Mesothelial cell of epicardium (in vitro differentiated cells): ENCODE measurements at regions not wholly inside any gene's neighbourhood (a gene's known extent, or its start where the extent isn't known, plus 50 kb on each side); places are given as distances from the start of the nearest gene placed in this dataset.
"Not testable (repeated sequence)": the region's sequence is repeated elsewhere in the genome, so short reads cannot be mapped to it uniquely, and the experiment has no call there.

Experiments
- DNase-seq, 2 experiments: peaks; one replicate each; pipeline ENCODE4 v3.0.0; 2021; ENCODE audit warnings: low spot score in 2 of 2; ENCODE audit not compliant: unreplicated experiment in 2 of 2
- H3K27ac Mint-ChIP-seq: 2 replicates; pipeline ENCODE4 v1.8.0; 2021; ENCODE audit warnings: mixed read lengths
- H3K27me3 Mint-ChIP-seq: 2 replicates; pipeline ENCODE4 v1.8.0; 2021; ENCODE audit warnings: low read depth, mixed read lengths
- H3K36me3 Mint-ChIP-seq: 2 replicates; pipeline ENCODE4 v1.8.0; 2021; ENCODE audit warnings: mixed read lengths
- H3K4me1 Mint-ChIP-seq: 2 replicates; pipeline ENCODE4 v1.8.0; 2021; ENCODE audit warnings: mixed read lengths
- H3K4me3 Mint-ChIP-seq: 2 replicates; pipeline ENCODE4 v1.8.0; 2021; ENCODE audit warnings: mild to moderate bottlenecking, moderate library complexity, mixed read lengths
- H3K9me3 Mint-ChIP-seq: 2 replicates; pipeline ENCODE4 v1.8.0; 2021; ENCODE audit warnings: mixed read lengths
- CTCF ChIP-seq: fragments of 200-600 bp; sonication (generic); IDR thresholded peaks from one replicate; pipeline ENCODE4 v1.5.0; 2021; ENCODE audit warnings: antibody characterized with exemption; ENCODE audit not compliant: unreplicated experiment

GRCh38 chr3:177334803-177335202 lies 137.5 kb upstream of the TBL1XR1 start:
- H3K4me3 Mint-ChIP-seq: no peak overlapping the region
- H3K27ac Mint-ChIP-seq: no peak overlapping the region

GRCh38 chr3:177335728-177336127 lies 138.4 kb upstream of the TBL1XR1 start:
- no peak for DNase-seq
- no peak for TF ChIP-seq CTCF
- H3K27ac Mint-ChIP-seq: no peak overlapping the region
- H3K27me3 Mint-ChIP-seq: no peaks in the 10 kb centered on the region
- H3K36me3 Mint-ChIP-seq: no peaks in the 10 kb centered on the region
- H3K4me3 Mint-ChIP-seq: no peak overlapping the region
- H3K4me1 Mint-ChIP-seq: peaks cover 39% of the 10 kb centered on the region
- H3K9me3 Mint-ChIP-seq: no peaks in the 10 kb centered on the region

More at GRCh38 chr3:177334803-177335202, 137.5 kb upstream of the TBL1XR1 start:
- peaks cover 37% of the 10 kb centered on the region for H3K4me1 Mint-ChIP-seq
- no peaks in the 10 kb centered on the region for H3K9me3 Mint-ChIP-seq
- no peak for TF ChIP-seq CTCF
- no peak for DNase-seq
- H3K27me3 Mint-ChIP-seq: no peaks in the 10 kb centered on the region
- H3K36me3 Mint-ChIP-seq: no peaks in the 10 kb centered on the region

GRCh38 chr3:177336873-177337450 lies 139.7 kb upstream of the TBL1XR1 start:
- Mint-ChIP-seq H3K4me1 (peaks cover 41% of the 10 kb centered on the region), H3K36me3 (no peaks in the 10 kb centered on the region), H3K27me3 (no peaks in the 10 kb centered on the region), H3K27ac (peak overlapping the region; percentile 61), H3K4me3 (no peak overlapping the region), H3K9me3 (no peaks in the 10 kb centered on the region)
- no peak for TF ChIP-seq CTCF
- DNase-seq: no peak

GRCh38 chr3:177337541-177338331 lies 140.5 kb upstream of the TBL1XR1 start:
- DNase-seq: no peak
- no peaks in the 10 kb centered on the region for H3K9me3 Mint-ChIP-seq
- no peaks in the 10 kb centered on the region for H3K36me3 Mint-ChIP-seq
- H3K4me3 Mint-ChIP-seq: no peak overlapping the region
- H3K27me3 Mint-ChIP-seq: no peaks in the 10 kb centered on the region
- peaks cover 38% of the 10 kb centered on the region for H3K4me1 Mint-ChIP-seq
- H3K27ac Mint-ChIP-seq: peak overlapping the region; percentile 61
- no peak for TF ChIP-seq CTCF

- TF ChIP-seq CTCF: no peak
- no peak for DNase-seq
- H3K27me3 Mint-ChIP-seq: no peaks in the 10 kb centered on the region
- H3K27ac Mint-ChIP-seq: no peak overlapping the region
- peaks cover 41% of the 10 kb centered on the region for H3K4me1 Mint-ChIP-seq
- H3K36me3 Mint-ChIP-seq: no peaks in the 10 kb centered on the region
- H3K9me3 Mint-ChIP-seq: no peaks in the 10 kb centered on the region
- no peak overlapping the region for H3K4me3 Mint-ChIP-seq
These were observed 141.5 kb upstream of the TBL1XR1 start for GRCh38 chr3:177338697-177339219.

- DNase-seq, H3K27me3 Mint-ChIP-seq, H3K4me3 Mint-ChIP-seq, H3K9me3 Mint-ChIP-seq, H3K36me3 Mint-ChIP-seq: not testable (repeated sequence)
- H3K27ac Mint-ChIP-seq: peak overlapping the region; percentile 34
- peaks cover 43% of the 10 kb centered on the region for H3K4me1 Mint-ChIP-seq
These were observed 142.0 kb upstream of the TBL1XR1 start for GRCh38 chr3:177339220-177339703.
